DMS153 treated with DMSO at 0.1 percent for 48 hours (cell line): ENCODE measurements at regions not wholly inside any gene's neighbourhood (a gene's known extent, or its start where the extent isn't known, plus 50 kb on each side); places are given as distances from the start of the nearest gene placed in this dataset.
"Not testable (repeated sequence)": the region's sequence is repeated elsewhere in the genome, so short reads cannot be mapped to it uniquely, and the experiment has no call there.

Experiments
- DNase-seq: peaks from one replicate; lab custom pipeline; 2025; ENCODE audit not compliant: unreplicated experiment; lab: John Stamatoyannopoulos, UW

GRCh38 chr2:95685513-95685912, 93.7 kb downstream of the TRIM43 start:
- DNase-seq: no peak

DNA sequence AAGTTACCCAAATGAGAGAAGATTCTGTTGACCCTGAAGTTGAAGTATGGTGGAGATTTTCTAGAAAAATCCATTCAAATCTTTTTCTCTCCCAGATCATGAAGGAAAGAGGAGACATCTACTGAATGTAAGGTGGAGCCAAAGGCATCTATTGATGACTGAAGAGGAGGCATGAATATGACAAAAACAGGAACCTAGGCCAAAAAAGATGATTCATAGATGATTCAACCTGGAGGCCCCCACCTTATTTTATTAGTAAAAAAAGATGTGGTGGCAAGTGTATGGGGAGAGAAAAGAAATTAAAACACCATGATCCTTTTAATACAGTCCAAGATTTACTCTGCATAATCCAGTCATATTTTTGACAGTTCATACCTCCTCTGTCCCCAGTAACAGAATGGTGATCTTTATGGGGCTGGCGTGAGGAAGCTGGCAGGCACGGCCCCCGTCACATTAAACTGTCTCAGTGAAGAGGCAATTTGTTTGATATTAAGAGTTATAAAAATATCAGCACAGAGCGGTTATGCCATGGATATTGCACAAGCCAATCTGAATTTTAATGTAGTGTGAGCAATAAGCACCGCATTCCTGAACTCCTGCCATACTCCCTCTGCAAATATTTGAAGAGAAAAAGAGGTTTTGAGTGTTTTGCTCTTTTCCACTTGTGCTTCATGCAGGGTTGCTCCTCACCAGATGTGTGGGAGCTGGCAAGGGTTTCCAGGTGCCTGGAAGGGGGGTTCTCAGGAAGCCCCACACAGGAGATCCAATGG, 94.4 kb downstream of the TRIM43 start:
- DNase-seq: not testable (repeated sequence)

DNA sequence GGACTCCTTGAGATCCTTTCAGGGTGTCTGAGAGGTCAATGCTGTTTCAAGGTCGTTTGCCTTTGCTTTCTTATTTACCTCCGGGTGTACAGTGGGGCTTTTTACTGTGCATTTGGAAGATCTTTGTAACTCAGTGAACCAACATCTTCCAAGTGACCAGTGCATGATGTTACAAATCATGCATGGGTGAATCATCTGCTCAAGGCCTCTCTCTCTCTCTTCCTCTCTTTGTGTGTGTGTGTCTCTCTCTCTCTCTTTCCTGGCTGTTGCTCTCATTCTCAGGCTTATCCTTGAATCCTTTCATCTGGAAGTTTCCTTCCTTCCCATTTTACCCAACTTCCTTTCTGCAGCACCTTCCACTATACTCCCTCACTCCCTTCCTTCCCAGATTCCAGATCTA, 96.1 kb downstream of the TRIM43 start:
- not testable (repeated sequence) for DNase-seq

- not testable (repeated sequence) for DNase-seq
Observed at GRCh38 chr2:95691210-95691609, 99.4 kb downstream of the TRIM43 start.

DNA sequence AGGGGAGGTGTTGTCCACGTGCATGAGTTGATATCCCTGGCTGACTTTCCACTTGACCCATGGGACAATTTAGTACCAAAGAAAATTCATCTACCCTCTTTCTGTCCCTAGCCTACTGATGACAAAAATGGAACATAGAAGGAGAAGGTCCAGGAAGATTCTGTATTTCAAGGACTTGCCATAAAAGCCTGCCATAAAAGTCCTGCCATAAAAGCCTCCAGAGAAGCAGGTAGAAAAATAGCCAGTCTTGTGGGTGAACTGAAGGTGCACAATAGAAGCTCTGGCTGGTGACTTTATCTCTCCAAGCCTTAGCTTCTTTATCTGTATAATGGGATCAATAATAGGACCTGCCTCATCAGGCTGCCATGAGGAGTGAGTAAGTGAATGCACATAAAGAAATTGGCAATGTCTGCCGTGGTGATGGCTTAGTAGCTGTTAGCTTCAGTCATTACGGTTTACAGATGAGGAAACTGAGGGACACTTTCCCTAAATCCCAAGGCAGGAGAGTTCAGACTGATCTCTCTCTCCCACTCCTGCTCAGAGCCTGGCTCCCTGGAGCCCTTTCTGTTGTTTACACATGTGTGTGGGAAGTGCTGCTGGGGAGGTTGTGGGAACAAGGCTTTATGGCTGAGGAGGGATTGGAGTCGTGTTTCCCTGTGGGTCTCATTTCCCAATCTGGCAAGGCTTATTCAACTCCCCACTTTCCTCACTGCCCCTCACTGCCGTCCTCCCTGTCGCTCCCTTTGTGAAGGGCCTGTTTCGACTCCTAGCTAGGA, 101.5 kb downstream of the TRIM43 start:
- not testable (repeated sequence) for DNase-seq

GRCh38 chr2:95695613-95696012, 103.8 kb downstream of the TRIM43 start:
- DNase-seq: no peak

DNA sequence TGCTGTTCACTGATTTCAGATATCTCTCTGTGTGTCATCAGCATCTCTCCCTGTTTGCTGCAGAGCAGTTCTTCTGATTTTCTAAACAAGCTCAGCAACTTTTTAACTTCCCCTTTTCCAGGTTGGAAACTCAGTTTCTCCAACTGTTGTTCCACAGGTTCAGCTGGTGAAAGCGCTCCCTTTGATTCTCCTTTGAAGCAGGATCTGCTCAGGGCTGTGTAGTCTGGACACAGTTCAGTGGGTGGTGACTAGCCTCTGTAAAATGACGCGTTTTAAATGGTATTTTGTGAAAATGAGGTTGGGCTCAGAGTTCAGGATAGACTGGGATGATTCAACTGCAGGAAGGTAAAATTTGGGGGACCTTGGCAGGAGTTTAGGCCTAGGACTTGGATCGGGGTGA, 106.3 kb downstream of the TRIM43 start:
- DNase-seq: no peak

GRCh38 chr2:95699201-95700184, 107.7 kb downstream of the TRIM43 start:
- not testable (repeated sequence) for DNase-seq

- no peak for DNase-seq
Observed at GRCh38 chr2:95700519-95700918, 108.7 kb downstream of the TRIM43 start.

GRCh38 chr2:95702471-95702870, 110.7 kb downstream of the TRIM43 start:
- DNase-seq: no peak

DNA sequence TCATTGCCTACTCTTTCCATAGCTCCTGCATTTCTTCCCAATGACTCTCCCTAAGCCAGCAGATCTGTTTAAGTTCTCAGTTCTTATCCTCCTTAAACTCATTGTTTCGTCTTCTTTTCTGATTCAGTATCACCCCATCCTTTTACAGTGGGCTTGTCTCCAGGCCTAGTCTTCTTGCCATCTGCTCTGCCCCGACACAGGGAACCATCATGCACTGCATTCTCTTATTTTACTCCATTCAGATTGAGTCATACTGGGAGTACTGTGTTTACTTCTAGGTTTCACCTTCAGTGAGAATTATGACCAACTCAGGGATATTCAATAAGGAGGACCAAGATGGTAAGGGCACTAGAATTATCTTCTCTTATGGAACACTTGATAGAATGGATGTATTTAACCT, 115.4 kb downstream of the TRIM43 start:
- DNase-seq: not testable (repeated sequence)

DNA sequence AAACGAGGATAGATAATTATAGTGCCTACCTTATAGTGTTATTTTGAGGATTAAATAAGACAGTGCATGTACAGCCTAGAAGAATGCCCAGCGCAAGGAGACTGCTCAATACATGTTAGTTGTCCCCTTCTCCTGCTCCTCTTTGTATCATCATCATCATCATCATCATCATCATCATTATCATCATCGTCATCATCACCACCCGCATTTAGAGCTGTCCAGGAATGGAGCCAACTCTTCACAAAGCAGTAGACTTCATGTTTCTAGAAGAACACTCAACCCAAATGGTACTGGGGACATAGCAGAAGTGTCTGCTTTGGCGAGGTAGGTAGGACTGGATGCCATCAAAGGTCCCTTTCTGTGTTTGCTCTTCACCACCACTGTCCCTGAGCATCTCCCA, 116.0 kb downstream of the TRIM43 start:
- no peak for DNase-seq

DNA sequence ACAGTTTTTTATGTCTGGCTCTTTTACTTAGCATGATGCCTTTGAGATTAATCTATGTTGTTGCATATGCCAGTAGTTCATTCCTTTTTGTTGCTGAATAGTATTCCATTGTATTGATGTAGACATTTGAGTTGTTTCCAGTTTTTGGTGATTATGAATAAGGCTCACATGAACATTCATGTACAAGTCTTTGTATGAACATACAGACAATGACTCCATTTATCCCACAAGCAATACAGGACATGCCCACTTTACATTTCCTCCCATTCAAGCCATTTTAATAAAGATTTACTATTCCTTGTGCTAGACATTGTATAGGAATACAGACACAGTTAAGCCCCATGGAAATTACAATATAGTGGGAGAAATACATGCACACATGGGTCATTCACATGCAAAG, 118.0 kb downstream of the TRIM43 start:
- no peak for DNase-seq

GRCh38 chr2:95713470-95714177, 121.8 kb downstream of the TRIM43 start:
- DNase-seq: not testable (repeated sequence)

- not testable (repeated sequence) for DNase-seq
Observed at GRCh38 chr2:95714398-95714797, 122.6 kb downstream of the TRIM43 start.

GRCh38 chr2:95719473-95720060, 127.8 kb downstream of the TRIM43 start:
- no peak for DNase-seq

DNA sequence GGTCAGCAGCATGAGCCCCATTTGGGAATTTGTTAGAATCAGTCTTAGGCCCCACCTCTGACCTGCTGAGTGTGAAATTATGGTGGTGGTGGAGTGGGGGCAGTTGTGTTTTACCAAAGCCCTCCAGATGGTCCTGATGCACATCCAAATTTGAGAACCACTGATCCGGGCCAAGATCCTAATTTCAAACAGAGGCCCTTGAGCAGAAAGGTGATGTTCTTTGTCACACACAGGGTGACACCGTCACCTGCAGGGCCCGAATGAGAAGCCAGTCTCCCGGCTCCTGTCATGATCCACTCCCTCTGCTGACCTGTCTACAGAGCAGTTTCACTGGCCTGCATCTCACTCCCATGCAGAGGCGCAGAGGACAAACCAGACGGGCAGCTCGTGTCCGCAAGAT, 129.9 kb downstream of the TRIM43 start:
- DNase-seq: no peak

DNA sequence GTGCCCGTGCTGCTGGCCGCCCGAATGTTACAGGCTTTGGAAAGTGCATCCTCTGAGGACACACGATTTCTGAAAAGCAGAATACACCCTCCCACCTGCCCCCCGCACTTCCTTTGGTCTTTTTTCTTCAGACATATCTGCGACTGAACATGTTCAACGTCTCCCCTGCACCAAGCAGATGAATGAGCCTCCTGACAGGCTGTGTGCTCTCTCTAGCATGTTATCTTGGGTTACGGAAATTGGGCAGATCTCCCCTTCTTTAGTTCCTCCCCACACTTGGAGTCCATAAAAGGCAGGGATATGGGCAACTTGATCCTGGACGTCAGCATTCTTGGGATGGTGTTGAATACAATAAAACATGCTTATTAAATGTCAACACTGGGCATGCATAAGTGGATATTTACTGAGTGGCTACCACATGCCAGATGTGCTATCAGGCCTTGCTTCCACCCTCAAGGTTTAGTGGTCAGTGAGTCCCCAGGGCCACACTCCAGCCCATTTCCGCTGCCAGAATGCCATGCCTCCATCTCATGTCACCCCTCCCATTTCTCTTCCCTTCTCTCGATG, 130.4 kb downstream of the TRIM43 start:
- DNase-seq: no peak

GRCh38 chr2:95723627-95724210, 131.9 kb downstream of the TRIM43 start:
- DNase-seq: not testable (repeated sequence)
